ENCODE measurements at regions not wholly inside any gene's neighbourhood (a gene's known extent, or its start where the extent isn't known, plus 50 kb on each side); places are given as distances from the start of the nearest gene placed in this dataset.

DNA sequence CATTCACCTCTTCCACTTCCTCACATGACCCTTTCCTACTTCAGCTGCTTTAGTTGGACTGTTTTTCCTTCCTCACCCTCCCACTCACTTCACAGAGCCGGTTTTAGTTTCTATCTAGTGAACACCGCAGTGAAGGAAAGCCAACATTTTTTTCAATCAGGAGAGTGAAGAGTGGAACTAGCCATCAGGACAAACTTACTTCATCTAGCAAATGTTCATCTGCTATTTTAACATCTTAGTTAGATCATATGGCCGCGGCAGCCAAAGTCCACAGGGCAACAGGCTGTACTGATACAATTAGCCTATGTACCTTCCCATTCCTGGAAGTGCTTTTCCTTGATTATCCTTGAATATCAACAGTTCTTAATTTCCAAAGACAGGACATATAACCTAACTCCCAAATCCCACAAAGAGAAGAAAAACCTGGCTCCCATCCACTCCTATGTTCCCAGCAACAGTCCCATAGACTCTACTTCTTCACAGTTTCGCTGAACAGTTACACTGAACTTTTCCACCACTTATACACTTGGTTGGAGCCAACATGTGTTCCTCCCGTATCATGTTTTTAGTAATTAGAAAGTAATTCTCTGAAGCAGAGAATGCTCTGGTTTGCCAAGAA is 456.2 kb upstream of the THBS1 start:
- H3K27me3 Mint-ChIP-seq (ENCODE audit: low read depth, unreplicated experiment) = no peaks in the 10 kb centered on the region
- FAIRE-seq (no peak), DNase-seq (ENCODE audit: low read depth) (peak; percentile 81)
- H3K9ac ChIP-seq (ENCODE audit: low read length) = peak overlapping the region; percentile 35
- H3K27me3 ChIP-seq (ENCODE audit: insufficient read depth, low read length) = no peaks in the 10 kb centered on the region
- no peaks in the 10 kb centered on the region for H3K36me3 ChIP-seq (ENCODE audit: insufficient read depth, low read length)
- no peaks in the 10 kb centered on the region for H3K9me3 ChIP-seq (ENCODE audit: insufficient read depth, low read depth, low read length)
- peaks cover 43% of the 10 kb centered on the region for H3K4me1 ChIP-seq (ENCODE audit: insufficient read depth, low read length)
- H3K36me3 Mint-ChIP-seq (ENCODE audit: low read depth, unreplicated experiment) = no peaks in the 10 kb centered on the region
- H4K20me1 ChIP-seq (ENCODE audit: insufficient read depth, low read length) = no peaks in the 10 kb centered on the region
- H2AFZ ChIP-seq (ENCODE audit: low read depth, low read length) = peak overlapping the region; percentile 35
- H3K79me2 ChIP-seq (ENCODE audit: insufficient read depth, low read length) = no peaks in the 10 kb centered on the region
- H3K27ac ChIP-seq (ENCODE audit: low read depth, low read length) = peak overlapping the region; percentile 84
- H3K4me2 ChIP-seq (ENCODE audit: low read length) = peak overlapping the region; percentile 45
- TF ChIP-seq EZH2 (IDR thresholded peaks at IDR 0.05; ENCODE audit: insufficient read depth, low read length) = no peak
- TF ChIP-seq, protein P1, sequence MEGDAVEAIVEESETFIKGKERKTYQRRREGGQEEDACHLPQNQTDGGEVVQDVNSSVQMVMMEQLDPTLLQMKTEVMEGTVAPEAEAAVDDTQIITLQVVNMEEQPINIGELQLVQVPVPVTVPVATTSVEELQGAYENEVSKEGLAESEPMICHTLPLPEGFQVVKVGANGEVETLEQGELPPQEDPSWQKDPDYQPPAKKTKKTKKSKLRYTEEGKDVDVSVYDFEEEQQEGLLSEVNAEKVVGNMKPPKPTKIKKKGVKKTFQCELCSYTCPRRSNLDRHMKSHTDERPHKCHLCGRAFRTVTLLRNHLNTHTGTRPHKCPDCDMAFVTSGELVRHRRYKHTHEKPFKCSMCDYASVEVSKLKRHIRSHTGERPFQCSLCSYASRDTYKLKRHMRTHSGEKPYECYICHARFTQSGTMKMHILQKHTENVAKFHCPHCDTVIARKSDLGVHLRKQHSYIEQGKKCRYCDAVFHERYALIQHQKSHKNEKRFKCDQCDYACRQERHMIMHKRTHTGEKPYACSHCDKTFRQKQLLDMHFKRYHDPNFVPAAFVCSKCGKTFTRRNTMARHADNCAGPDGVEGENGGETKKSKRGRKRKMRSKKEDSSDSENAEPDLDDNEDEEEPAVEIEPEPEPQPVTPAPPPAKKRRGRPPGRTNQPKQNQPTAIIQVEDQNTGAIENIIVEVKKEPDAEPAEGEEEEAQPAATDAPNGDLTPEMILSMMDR (IDR thresholded peaks at IDR 0.05; ENCODE audit: insufficient read depth, low read depth, low read length) = no peak
- no peaks in the 10 kb centered on the region for H3K9me3 Mint-ChIP-seq (ENCODE audit: unreplicated experiment)
- no peak overlapping the region for H3K4me3 ChIP-seq (ENCODE audit: insufficient read depth, low read depth, low read length)
- H3K27ac Mint-ChIP-seq (ENCODE audit: unreplicated experiment) = peak overlapping the region; percentile 72
- peaks cover 44% of the 10 kb centered on the region for H3K4me1 Mint-ChIP-seq (ENCODE audit: low read depth, unreplicated experiment)
- no peak overlapping the region for H3K4me3 Mint-ChIP-seq (ENCODE audit: unreplicated experiment)

DNA sequence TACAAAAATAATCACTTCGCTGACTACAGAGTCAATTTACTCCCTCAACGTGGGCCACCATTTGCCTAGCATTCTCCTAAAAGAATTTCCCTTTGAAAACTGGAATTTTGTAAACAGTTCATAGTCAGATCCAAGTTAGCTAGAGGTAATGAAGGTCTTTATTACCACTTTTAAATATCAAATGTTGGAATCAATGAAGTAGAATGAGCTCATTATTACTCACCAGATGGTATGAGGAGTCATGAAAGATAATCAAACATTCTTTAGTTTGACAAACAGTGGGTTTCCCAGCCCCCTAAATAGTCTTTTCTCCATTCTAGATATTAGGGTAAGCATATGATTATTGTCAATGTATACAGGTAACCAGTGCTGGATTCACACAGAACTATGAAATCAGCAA is 455.7 kb upstream of the THBS1 start:
- Histone ChIP-seq H3K9me3 (ENCODE audit: insufficient read depth, low read depth, low read length) (no peaks in the 10 kb centered on the region), H3K4me1 (ENCODE audit: insufficient read depth, low read length) (peaks cover 43% of the 10 kb centered on the region), H3K4me3 (ENCODE audit: insufficient read depth, low read depth, low read length) (no peak overlapping the region), H3K27ac (ENCODE audit: low read depth, low read length) (peak overlapping the region; percentile 84), H3K4me2 (ENCODE audit: low read length) (peak overlapping the region; percentile 45), H4K20me1 (ENCODE audit: insufficient read depth, low read length) (no peaks in the 10 kb centered on the region), H3K36me3 (ENCODE audit: insufficient read depth, low read length) (no peaks in the 10 kb centered on the region), H2AFZ (ENCODE audit: low read depth, low read length) (no peak overlapping the region), H3K9ac (ENCODE audit: low read length) (peak overlapping the region; percentile 35), H3K79me2 (ENCODE audit: insufficient read depth, low read length) (no peaks in the 10 kb centered on the region), H3K27me3 (ENCODE audit: insufficient read depth, low read length) (no peaks in the 10 kb centered on the region)
- Mint-ChIP-seq H3K9me3 (ENCODE audit: unreplicated experiment) (peaks cover 2% of the 10 kb centered on the region), H3K4me3 (ENCODE audit: unreplicated experiment) (no peak overlapping the region), H3K27me3 (ENCODE audit: low read depth, unreplicated experiment) (no peaks in the 10 kb centered on the region), H3K36me3 (ENCODE audit: low read depth, unreplicated experiment) (no peaks in the 10 kb centered on the region), H3K4me1 (ENCODE audit: low read depth, unreplicated experiment) (peaks cover 48% of the 10 kb centered on the region), H3K27ac (ENCODE audit: unreplicated experiment) (peak overlapping the region; percentile 72)
- DNase-seq (ENCODE audit: low read depth) = peak; percentile 64
- TF ChIP-seq, protein P1 (IDR thresholded peaks at IDR 0.05; ENCODE audit: insufficient read depth, low read depth, low read length) = no peak
- no peak for TF ChIP-seq EZH2 (IDR thresholded peaks at IDR 0.05; ENCODE audit: insufficient read depth, low read length)
- FAIRE-seq = peak; percentile 39

- peaks cover 50% of the 10 kb centered on the region for H3K4me1 ChIP-seq (ENCODE audit: insufficient read depth, low read length)
- no peak overlapping the region for H3K9ac ChIP-seq (ENCODE audit: low read length)
- DNase-seq (ENCODE audit: low read depth) = peak; percentile 37
- Mint-ChIP-seq H3K4me3 (ENCODE audit: unreplicated experiment) (no peak overlapping the region), H3K4me1 (ENCODE audit: low read depth, unreplicated experiment) (peaks cover 55% of the 10 kb centered on the region), H3K27me3 (ENCODE audit: low read depth, unreplicated experiment) (no peaks in the 10 kb centered on the region), H3K9me3 (ENCODE audit: unreplicated experiment) (peaks cover 3% of the 10 kb centered on the region), H3K27ac (ENCODE audit: unreplicated experiment) (peak overlapping the region; percentile 29), H3K36me3 (ENCODE audit: low read depth, unreplicated experiment) (no peaks in the 10 kb centered on the region)
- no peak for FAIRE-seq
- H3K4me3 ChIP-seq (ENCODE audit: insufficient read depth, low read depth, low read length) = no peak overlapping the region
- no peaks in the 10 kb centered on the region for H3K79me2 ChIP-seq (ENCODE audit: insufficient read depth, low read length)
- no peak overlapping the region for H3K4me2 ChIP-seq (ENCODE audit: low read length)
- peak overlapping the region; percentile 84 for H3K27ac ChIP-seq (ENCODE audit: low read depth, low read length)
- no peak for TF ChIP-seq EZH2 (IDR thresholded peaks at IDR 0.05; ENCODE audit: insufficient read depth, low read length)
- TF ChIP-seq, protein P1 (IDR thresholded peaks at IDR 0.05; ENCODE audit: insufficient read depth, low read depth, low read length) = peak; percentile 74
- no peaks in the 10 kb centered on the region for H3K9me3 ChIP-seq (ENCODE audit: insufficient read depth, low read depth, low read length)
- no peaks in the 10 kb centered on the region for H4K20me1 ChIP-seq (ENCODE audit: insufficient read depth, low read length)
- no peaks in the 10 kb centered on the region for H3K36me3 ChIP-seq (ENCODE audit: insufficient read depth, low read length)
- no peak overlapping the region for H2AFZ ChIP-seq (ENCODE audit: low read depth, low read length)
- H3K27me3 ChIP-seq (ENCODE audit: insufficient read depth, low read length) = no peaks in the 10 kb centered on the region
These were observed 455.0 kb upstream of the THBS1 start for GRCh38 chr15:39125904-39126303.
